Fibroblast of lung (primary cell): ENCODE measurements at regions not wholly inside any gene's neighbourhood (a gene's known extent, or its start where the extent isn't known, plus 50 kb on each side); places are given as distances from the start of the nearest gene placed in this dataset.
"Not testable (repeated sequence)": the region's sequence is repeated elsewhere in the genome, so short reads cannot be mapped to it uniquely, and the experiment has no call there.

Experiments
- CTCF ChIP-seq, 2 donors: IDR thresholded peaks in 1 of 2; conservative IDR thresholded peaks in 1 of 2; 1 replicate in 1 of 2; 2 replicates in 1 of 2; pipeline ENCODE4 v1.5.1; 2011 to 2012; ENCODE audit warnings: low read length in 2 of 2, control low read depth in 1 of 2, inconsistent platforms in 1 of 2, low read depth in 1 of 2, mild to moderate bottlenecking in 1 of 2
- EZH2 ChIP-seq: IDR thresholded peaks from 2 replicates; pipeline ENCODE4 v1.5.1; 2012; ENCODE audit warnings: low read length, control low read depth, mild to moderate bottlenecking; ENCODE audit errors: missing control alignments

GRCh38 chr1:121068738-121069499 lies 115.2 kb downstream of the FAM72B start:
- TF ChIP-seq CTCF (conservative IDR thresholded peaks at IDR 0.05 in 1 of 2, IDR thresholded peaks at IDR 0.05 in 1 of 2; ENCODE audit: low read depth in 1 of 2, low read length in 2 of 2); EZH2: not testable (repeated sequence)
